SJSA1 (cell line): ENCODE measurements at regions not wholly inside any gene's neighbourhood (a gene's known extent, or its start where the extent isn't known, plus 50 kb on each side); places are given as distances from the start of the nearest gene placed in this dataset.

Experiments
- DNase-seq, 2 experiments: peaks; one replicate each; pipeline ENCODE4 v3.0.0-alpha.2; 2015 to 2020; ENCODE audit warnings: low spot score in 2 of 2, low read depth in 1 of 2
- H3K27ac ChIP-seq: fragments of 250-450 bp; sonication (Bioruptor Pico); 2 replicates; pipeline ENCODE4 v1.5.1; 2020; ENCODE audit warnings: mild to moderate bottlenecking, moderate library complexity
- H3K27me3 ChIP-seq: fragments of 250-450 bp; sonication (Bioruptor Pico); replicated peaks from 2 replicates; pipeline ENCODE4 v1.5.1; 2020; ENCODE audit warnings: mild to moderate bottlenecking, moderate library complexity
- H3K36me3 ChIP-seq: fragments of 250-450 bp; sonication (Bioruptor Pico); 2 replicates; pipeline ENCODE4 v1.5.1; 2020; ENCODE audit warnings: mild to moderate bottlenecking
- H3K4me1 ChIP-seq: fragments of 250-450 bp; sonication (Bioruptor Pico); replicated peaks from 2 replicates; pipeline ENCODE4 v1.6.1; 2021; ENCODE audit warnings: mild to moderate bottlenecking
- H3K4me3 ChIP-seq: fragments of 250-450 bp; sonication (Bioruptor Pico); 2 replicates; pipeline ENCODE4 v1.5.1; 2020; ENCODE audit warnings: mild to moderate bottlenecking
- H3K9me3 ChIP-seq: fragments of 250-450 bp; sonication (Bioruptor Pico); replicated peaks from 2 replicates; pipeline ENCODE4 v1.5.1; 2020; ENCODE audit warnings: mild to moderate bottlenecking

DNA sequence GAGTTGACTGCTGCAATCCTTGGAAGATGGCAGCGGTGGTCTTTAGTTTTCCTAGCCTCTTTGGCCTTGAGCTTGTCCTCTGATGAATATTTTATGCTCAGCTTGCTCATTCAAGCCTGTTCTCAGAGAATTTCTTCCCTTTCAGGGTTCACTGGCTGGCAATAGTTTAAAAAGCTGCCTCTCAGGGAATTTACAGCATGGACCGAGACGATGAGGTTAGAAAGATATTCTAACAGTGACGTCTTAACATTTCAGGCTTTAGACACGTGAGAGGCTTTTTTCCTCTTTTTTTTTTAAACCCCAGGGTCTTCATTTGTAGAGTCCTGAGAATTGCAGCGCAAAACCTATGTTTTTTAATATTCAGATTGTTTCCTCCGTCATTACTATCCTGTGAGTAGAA lies 120.3 kb upstream of the CLSTN2 start:
- H3K27me3 ChIP-seq, result peaks cover 4% of the 10 kb centered on the region; the same call in 1 of the 2 replicates
- H3K36me3 ChIP-seq, result no peaks in the 10 kb centered on the region

GRCh38 chr3:139811331-139811730 lies 123.7 kb upstream of the CLSTN2 start:
- DNase-seq, result peak in 1 of 2 experiments; percentile 70
- no peaks in the 10 kb centered on the region for H3K36me3 ChIP-seq
- H3K9me3 ChIP-seq, result no peaks in the 10 kb centered on the region
- peaks cover 19% of the 10 kb centered on the region for H3K4me1 ChIP-seq
- H3K27ac ChIP-seq, result peak overlapping the region; percentile 6; the same call in 1 of the 2 replicates
- H3K27me3 ChIP-seq, result peaks cover 4% of the 10 kb centered on the region; the same call in 1 of the 2 replicates
- H3K4me3 ChIP-seq, result no peak overlapping the region

More for the DNA sequence above, 120.3 kb upstream of the CLSTN2 start:
- H3K9me3 ChIP-seq, result no peaks in the 10 kb centered on the region
- no peak for DNase-seq
- H3K4me3 ChIP-seq, result no peak overlapping the region
- H3K4me1 ChIP-seq, result peaks cover 19% of the 10 kb centered on the region
- H3K27ac ChIP-seq, result no peak overlapping the region

DNA sequence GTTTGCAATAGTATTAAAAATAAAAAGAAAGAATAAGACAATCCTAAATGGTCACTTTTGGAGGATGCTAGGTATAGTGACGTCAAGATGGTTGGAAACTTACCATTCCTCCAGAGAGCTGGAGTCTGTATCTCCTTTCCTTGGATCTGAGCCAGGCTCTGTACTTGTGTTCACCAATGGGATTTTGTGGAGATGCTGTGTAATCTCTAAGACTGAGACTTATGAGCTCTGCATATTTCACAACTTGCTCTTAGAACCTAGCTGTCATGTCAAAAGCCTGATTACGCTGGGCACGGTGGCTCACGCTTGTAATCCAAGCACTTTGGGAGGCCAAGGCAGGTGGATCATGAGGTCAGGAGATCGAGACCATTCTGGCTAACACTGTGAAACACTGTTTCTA lies 126.8 kb upstream of the CLSTN2 start:
- Histone ChIP-seq H3K36me3 (no peaks in the 10 kb centered on the region), H3K9me3 (no peaks in the 10 kb centered on the region), H3K27me3 (no peaks in the 10 kb centered on the region), H3K4me3 (no peak overlapping the region), H3K27ac (no peak overlapping the region), H3K4me1 (peaks cover 19% of the 10 kb centered on the region)
- DNase-seq, result no peak

DNA sequence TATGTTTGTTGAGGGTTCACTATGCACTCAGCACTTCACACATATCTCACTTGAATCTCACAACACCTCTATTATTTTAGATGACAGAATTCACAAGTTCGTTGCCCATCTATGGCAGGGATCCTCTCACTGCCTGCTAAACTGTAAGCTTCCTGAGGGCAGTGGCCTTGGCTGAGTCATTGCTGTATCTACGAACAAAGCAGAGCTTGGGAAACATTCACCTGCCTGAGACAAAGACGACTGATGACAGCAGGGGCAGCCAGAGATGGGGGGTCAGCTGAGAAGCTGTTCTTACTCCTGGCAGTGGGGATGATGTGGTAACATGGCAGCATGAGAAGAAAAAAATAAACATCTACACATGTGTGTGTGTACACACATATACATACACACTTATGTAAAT lies 125.5 kb upstream of the NMNAT3 start:
- H3K4me3 ChIP-seq, result no peak overlapping the region
- no peaks in the 10 kb centered on the region for H3K4me1 ChIP-seq
- H3K9me3 ChIP-seq, result no peaks in the 10 kb centered on the region
- H3K27me3 ChIP-seq, result no peaks in the 10 kb centered on the region
- no peak for DNase-seq
- no peak overlapping the region for H3K27ac ChIP-seq
- H3K36me3 ChIP-seq, result no peaks in the 10 kb centered on the region

DNA sequence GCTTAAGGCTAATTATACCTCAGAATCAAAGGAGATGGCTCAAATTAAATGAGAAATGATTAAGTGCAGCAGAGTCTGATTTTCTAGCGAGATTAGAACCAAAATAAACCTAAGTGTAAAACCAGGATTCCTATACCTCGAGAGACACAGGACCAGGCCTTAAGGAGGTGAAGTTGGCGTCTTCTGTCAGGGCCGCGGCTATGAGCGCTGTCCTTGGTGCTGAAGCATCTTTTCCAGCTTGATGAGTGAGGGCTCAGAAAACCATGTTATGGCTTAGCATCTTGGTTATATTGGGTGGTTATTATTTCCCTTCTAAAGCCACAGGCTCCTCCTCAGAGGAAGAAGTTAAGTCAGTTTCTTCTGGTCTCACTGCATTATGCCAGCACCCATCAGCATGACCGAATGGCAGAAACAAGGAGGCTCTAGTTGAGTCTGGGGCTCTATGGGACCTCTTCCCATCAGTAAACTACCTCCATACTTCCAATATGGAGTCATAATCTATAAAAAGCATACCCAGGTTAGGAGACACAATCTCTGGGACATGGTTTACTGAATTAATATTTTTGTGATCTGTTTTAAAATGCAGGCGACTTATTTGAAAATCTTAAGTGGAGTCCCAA lies 120.1 kb upstream of the NMNAT3 start:
- no peaks in the 10 kb centered on the region for H3K27me3 ChIP-seq
- H3K27ac ChIP-seq, result no peak overlapping the region
- no peak overlapping the region for H3K4me3 ChIP-seq
- H3K36me3 ChIP-seq, result no peaks in the 10 kb centered on the region
- DNase-seq, result peak in 1 of 2 experiments; percentile 12
- no peaks in the 10 kb centered on the region for H3K9me3 ChIP-seq
- H3K4me1 ChIP-seq, result no peaks in the 10 kb centered on the region

DNA sequence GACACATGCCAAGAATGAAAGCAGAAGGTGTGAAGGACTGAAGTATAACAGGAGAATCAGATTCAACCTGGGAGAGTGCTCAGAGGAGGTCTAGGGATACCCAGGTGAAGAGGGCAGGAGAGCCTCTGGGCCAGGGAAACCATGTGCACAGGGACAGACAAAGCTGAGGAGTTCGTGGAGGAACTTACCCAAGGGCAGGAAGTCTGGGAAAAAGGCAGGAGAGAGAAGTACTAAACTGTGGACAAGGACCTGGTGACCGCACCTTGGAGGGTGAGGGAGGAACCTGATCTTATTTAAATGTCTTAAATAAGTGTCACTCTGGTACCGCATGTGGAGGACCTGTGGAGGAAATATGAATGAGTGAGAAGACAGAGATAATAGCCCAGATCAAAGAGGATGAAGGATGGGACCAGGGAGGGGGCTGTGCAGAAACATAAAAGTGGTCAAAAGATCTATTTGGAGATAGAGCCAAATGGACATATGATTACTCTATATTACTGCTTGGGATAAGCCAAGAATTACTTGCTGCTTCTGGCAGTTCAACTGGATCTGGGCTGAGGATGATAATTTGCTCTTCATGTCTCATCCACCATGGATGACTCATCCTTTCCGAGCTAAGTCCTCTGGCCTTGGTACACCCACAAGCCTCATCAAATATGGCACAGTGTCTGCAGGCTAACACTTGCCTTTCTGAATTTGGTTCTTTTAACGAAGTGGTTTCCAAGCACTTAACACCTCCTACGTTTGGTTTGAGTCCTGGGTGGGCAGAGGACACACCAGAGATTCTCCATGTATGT lies 116.9 kb upstream of the NMNAT3 start:
- no peak for DNase-seq
- no peaks in the 10 kb centered on the region for H3K9me3 ChIP-seq
- H3K27ac ChIP-seq, result no peak overlapping the region
- no peaks in the 10 kb centered on the region for H3K4me1 ChIP-seq
- H3K27me3 ChIP-seq, result no peaks in the 10 kb centered on the region
- no peaks in the 10 kb centered on the region for H3K36me3 ChIP-seq
- no peak overlapping the region for H3K4me3 ChIP-seq

DNA sequence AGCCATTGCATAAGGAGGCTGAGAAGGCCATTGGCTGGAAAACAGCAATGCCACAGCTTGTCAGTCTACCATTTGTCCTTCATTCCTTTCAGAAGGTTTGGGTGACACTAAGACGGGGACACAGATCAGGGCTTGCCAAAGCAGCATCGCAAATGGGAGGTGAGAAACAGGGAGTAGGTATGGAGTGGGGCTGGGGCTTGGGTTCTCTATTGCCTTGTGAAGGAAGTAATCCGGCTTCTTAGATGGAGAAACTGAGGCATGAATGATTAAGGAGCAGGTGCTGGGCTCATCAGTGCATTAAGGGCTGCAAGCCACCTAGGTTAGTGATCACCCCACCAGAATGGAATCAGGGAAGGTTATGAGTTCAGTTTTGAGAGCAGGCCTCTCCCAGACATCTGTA lies 115.6 kb upstream of the NMNAT3 start:
- DNase-seq, result no peak

GRCh38 chr3:139780593-139780992 lies 102.8 kb upstream of the NMNAT3 start:
- Histone ChIP-seq H3K27ac (no peak overlapping the region), H3K27me3 (no peaks in the 10 kb centered on the region), H3K4me3 (no peak overlapping the region), H3K4me1 (no peaks in the 10 kb centered on the region), H3K36me3 (no peaks in the 10 kb centered on the region), H3K9me3 (no peaks in the 10 kb centered on the region)
- DNase-seq, result no peak

More for the DNA sequence above, 115.6 kb upstream of the NMNAT3 start:
- no peaks in the 10 kb centered on the region for H3K36me3 ChIP-seq
- H3K27ac ChIP-seq, result no peak overlapping the region
- H3K9me3 ChIP-seq, result no peaks in the 10 kb centered on the region
- no peaks in the 10 kb centered on the region for H3K27me3 ChIP-seq
- H3K4me3 ChIP-seq, result no peak overlapping the region
- no peaks in the 10 kb centered on the region for H3K4me1 ChIP-seq

GRCh38 chr3:139778682-139779233 lies 101.0 kb upstream of the NMNAT3 start:
- Histone ChIP-seq H3K27ac (no peak overlapping the region), H3K4me3 (no peak overlapping the region), H3K36me3 (no peaks in the 10 kb centered on the region), H3K4me1 (peaks cover 12% of the 10 kb centered on the region), H3K9me3 (no peaks in the 10 kb centered on the region), H3K27me3 (no peaks in the 10 kb centered on the region)
- no peak for DNase-seq

DNA sequence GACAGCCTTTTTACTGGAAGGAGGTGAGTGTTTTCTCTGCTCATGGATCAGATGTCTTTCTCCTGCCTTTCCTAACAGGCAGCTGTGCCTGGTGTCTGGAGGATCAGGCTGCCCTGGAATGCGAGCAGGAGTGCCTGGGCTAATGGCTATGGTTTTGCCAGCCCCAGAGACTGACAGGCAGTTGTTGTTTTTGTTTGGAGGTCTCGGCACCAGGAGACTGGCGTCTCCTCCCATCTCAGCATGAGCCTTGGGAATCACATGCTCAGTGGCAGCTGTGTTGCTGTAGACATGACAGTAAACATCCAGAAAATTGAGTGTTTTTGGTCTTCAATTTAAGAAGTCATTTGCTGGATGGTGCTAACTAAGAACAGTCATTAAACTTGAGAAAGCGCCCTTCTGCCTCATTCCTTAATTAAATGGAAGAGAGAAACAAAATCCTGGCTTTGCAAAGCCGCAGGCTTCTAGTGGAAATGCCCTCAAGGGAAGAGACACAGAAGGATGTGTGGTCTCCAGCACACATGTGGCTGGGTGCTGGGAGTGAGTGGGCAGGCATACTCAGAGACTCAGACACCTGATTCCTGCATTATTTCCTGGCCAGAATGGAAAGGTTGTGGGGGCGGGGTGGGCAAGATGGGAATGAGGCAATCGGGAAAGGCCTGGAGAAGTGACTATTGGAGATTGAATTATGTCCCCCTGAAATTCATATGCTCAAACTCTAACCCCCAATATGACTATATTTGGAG lies 97.0 kb upstream of the NMNAT3 start:
- DNase-seq, result peak; percentile 28 to 47
- Histone ChIP-seq H3K27me3 (no peaks in the 10 kb centered on the region), H3K36me3 (no peaks in the 10 kb centered on the region), H3K9me3 (no peaks in the 10 kb centered on the region), H3K4me3 (no peak overlapping the region), H3K4me1 (peaks cover 34% of the 10 kb centered on the region), H3K27ac (no peak overlapping the region)

- DNase-seq, result peak; percentile 90 to 95
- Histone ChIP-seq H3K36me3 (no peaks in the 10 kb centered on the region), H3K4me3 (no peak overlapping the region), H3K9me3 (no peaks in the 10 kb centered on the region), H3K27me3 (no peaks in the 10 kb centered on the region), H3K4me1 (peaks cover 34% of the 10 kb centered on the region), H3K27ac (peak overlapping the region; percentile 67)
Measured at GRCh38 chr3:139772539-139773500, 95.0 kb upstream of the NMNAT3 start.

- no peak for DNase-seq
- no peaks in the 10 kb centered on the region for H3K9me3 ChIP-seq
- H3K4me3 ChIP-seq, result no peak overlapping the region
- peaks cover 34% of the 10 kb centered on the region for H3K4me1 ChIP-seq
- H3K27ac ChIP-seq, result no peak overlapping the region
- H3K27me3 ChIP-seq, result no peaks in the 10 kb centered on the region
- no peaks in the 10 kb centered on the region for H3K36me3 ChIP-seq
Measured at GRCh38 chr3:139771331-139771730, 93.6 kb upstream of the NMNAT3 start.

GRCh38 chr3:139770577-139770976 lies 92.8 kb upstream of the NMNAT3 start:
- Histone ChIP-seq H3K4me1 (peaks cover 35% of the 10 kb centered on the region), H3K27ac (no peak overlapping the region), H3K36me3 (no peaks in the 10 kb centered on the region), H3K9me3 (no peaks in the 10 kb centered on the region), H3K27me3 (no peaks in the 10 kb centered on the region), H3K4me3 (no peak overlapping the region)
- DNase-seq, result no peak
